KOPT-K1 (cell line): ENCODE measurements at regions not wholly inside any gene's neighbourhood (a gene's known extent, or its start where the extent isn't known, plus 50 kb on each side); places are given as distances from the start of the nearest gene placed in this dataset.

ENCODE experiments used
- H3K27ac ChIP-seq: fragments of 200-600 bp; sonication (generic); 2 replicates; pipeline ENCODE4 v1.5.1; 2016; ENCODE audit warnings: antibody characterized with exemption, mild to moderate bottlenecking, low read depth, low read length; ENCODE audit not compliant: poor library complexity, severe bottlenecking
- H3K36me3 ChIP-seq: fragments of 200-600 bp; sonication (generic); 2 replicates; pipeline ENCODE4 v1.5.1; 2017; ENCODE audit warnings: antibody characterized with exemption, mild to moderate bottlenecking, low read length, moderate library complexity; ENCODE audit not compliant: insufficient read depth
- H3K9me3 ChIP-seq: fragments of 200-600 bp; sonication (generic); 2 replicates; pipeline ENCODE4 v1.5.1; 2017; ENCODE audit warnings: antibody characterized with exemption, low read length, mild to moderate bottlenecking; ENCODE audit not compliant: insufficient read depth, poor library complexity, severe bottlenecking

DNA sequence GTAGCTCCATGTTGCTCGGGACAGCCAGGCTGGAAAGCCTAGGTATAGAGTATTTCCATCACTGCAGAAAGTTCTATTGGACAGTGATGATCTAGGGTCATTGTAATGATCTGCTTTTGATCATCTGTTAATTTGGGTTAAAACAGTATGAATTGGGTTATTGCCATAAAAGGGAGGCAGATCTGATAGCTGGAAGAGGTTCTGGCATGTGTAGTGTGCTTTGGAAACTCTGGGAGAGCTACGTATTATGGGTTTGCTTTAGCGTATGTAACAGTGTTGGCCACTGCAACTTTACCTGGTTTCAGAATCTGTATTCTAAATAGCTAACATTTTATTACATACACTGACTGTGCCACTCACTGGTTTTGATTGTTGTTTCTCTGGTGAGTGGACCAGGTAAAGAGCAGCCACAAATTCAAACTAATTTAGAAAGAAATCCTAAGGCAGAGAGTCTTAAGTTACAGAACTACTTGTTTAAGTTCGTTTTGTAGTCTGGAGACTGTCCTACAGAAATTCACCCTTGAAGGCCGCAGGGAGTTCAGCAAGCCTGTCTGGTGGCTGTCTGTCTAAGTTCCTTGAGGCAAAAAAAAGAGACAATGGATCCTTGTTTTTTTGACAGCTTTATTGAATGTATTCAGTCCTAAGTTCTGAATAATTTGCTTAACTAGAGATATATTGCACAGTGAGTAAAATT, 300.3 kb downstream of the PRL start:
- Histone ChIP-seq H3K27ac (peak overlapping the region; percentile 91), H3K9me3 (no peaks in the 10 kb centered on the region), H3K36me3 (peaks cover 38% of the 10 kb centered on the region)

DNA sequence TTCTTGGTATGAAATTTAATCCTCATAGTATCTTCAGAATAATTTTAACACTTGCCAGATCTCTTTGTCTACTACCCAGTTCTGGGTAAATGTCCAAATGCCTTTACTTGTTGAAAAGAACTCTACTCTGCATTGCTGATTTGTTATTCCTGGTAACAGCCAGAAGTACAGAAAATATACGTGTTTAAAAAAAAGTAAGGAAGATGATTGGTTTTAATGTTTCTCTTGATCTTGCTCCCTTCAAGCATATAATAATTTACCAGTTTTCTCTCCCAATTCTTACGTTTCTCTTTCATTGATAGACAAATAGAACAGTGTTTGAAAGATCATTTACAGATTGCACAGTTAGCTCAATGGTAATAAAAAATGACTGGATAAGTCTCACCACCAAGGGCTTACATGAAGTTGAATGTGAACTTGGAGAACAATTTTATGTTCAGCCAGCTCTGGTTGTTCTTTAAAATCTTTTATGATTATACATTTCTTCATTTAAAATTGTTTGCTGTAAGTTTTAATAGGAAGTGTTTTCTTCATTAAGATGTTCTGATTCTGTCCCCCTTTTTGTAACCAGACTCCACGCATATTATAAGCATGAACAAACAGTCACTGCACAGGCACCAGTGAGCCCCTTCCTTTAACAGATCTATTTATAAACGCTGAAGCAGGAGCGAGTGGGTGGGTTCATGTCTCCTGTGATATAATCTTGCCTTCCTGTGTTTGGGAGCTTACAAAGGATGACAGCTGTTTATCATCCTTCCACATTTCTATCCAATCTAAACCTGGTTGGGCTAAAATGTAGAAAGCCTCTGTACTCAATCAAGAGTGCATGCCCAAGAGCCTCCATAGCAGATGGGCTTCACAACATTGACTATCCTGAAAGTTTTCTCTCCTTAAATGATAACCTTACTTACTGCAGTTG, 299.5 kb downstream of the PRL start:
- Histone ChIP-seq H3K27ac (peak overlapping the region; percentile 91), H3K36me3 (peaks cover 35% of the 10 kb centered on the region), H3K9me3 (no peaks in the 10 kb centered on the region)

DNA sequence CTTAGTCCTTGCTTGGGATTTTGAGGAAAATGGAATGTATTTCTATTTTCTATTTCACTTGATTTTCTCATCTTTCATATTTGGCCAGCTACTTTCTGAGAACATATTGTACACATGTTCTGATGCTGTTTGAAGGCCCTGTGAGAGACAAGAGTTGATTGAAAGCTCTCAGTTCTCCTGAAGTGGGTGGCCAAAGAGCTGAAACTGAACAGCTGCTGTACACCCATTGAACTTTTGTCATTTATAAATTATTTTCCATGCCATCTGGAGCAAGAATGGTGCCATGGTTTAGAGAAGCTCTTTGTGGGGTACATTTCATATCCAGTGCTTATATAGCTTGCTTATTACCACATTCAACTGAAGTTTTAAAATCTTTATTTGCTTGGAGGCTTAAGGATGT, 298.3 kb downstream of the PRL start:
- Histone ChIP-seq H3K36me3 (peaks cover 34% of the 10 kb centered on the region), H3K9me3 (no peaks in the 10 kb centered on the region), H3K27ac (peak overlapping the region; percentile 91)

DNA sequence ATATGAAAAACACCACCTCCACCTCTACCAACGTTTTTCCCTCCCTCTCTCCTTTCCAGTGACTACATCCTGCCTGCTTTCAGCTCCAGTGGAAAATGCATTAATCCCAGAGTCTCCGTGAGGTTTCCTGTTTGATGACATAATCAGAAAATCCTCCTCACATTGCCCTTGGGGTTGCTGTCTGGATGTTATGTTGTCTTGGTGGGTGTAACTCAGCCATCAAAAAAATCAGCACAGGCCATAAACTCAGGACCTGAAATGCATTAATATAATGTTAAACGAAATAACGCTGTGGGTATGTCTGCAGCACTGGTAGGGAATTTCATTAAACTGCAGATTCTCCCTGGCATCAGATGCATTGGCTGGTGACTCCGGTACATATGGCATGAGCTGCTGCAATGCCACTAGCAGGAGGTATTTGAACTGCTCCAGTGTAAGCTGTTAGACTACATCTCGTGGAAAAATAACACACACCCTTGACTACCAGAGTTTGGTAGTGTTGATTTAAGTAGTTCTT, 297.8 kb downstream of the PRL start:
- Histone ChIP-seq H3K27ac (peak overlapping the region; percentile 91), H3K36me3 (peaks cover 31% of the 10 kb centered on the region), H3K9me3 (no peaks in the 10 kb centered on the region)

DNA sequence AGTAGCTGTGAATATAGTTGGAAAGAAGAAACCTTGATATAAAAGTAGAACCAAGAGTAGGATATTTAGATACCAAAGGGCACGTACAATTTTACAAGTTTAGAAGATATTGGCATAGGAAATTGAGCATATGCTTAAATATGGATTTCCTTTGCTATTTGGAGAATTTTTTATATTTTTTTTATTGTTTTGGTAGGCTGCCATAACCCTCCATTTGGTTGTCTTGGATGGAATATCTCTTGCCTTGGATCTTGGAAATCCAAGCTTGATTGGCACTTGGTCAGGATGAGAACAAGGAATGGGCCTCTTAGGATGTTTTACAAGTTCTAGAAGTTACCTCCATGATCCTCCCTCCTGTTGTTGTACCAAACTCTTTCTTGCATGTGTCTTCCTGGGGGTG, 297.1 kb downstream of the PRL start:
- peak overlapping the region; percentile 91 for H3K27ac ChIP-seq
- H3K36me3 ChIP-seq: peaks cover 31% of the 10 kb centered on the region
- no peaks in the 10 kb centered on the region for H3K9me3 ChIP-seq

DNA sequence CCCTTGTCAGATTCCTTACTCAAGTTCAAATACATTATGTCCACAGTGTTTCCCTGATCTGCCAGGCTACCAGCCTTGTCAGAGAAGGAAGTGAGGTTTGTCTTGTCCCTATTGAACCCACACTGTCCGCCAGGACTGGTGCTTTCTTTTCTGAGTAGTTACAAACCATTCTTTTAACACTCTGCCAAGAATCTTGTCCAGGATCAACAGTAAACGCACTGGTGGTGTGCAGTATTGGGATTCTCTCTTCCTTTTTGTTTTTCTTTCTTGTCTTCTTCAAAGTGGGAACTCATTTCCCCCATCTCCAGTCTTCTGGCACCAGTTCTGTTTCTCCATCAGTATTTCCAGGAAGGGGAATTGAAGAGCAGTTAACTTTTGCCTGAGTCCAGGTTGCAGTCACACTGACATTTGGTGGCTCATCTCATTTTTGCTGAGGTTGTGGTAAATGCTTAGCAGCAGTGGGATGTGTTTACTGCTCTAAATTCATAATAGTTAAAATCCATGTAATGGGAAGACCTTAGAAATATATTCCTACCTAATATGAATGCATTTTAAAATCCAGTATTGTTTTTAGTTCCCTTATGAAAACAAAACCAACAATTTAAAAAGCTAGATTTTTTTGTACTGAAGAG, 295.3 kb downstream of the PRL start:
- H3K27ac ChIP-seq: peak overlapping the region; percentile 91
- H3K9me3 ChIP-seq: no peaks in the 10 kb centered on the region
- peaks cover 40% of the 10 kb centered on the region for H3K36me3 ChIP-seq

DNA sequence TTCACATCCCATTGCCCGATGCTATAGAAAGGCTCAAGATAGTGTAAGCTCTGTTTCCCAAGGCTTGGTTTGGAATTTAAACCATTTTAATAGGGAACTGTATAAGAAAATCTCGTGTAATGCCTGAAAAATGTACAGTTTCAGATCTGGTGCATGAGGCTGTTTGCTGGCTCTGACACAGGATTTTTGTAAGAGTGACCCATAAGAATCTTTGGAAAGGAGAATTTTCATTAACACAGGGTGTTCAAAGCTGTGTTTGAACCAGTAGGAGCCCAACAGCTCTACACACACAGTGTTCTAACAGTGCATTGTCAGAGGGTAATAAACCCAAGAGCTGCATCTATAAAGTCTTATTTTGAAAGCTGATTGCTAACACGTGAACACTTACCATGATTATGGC, 293.5 kb downstream of the PRL start:
- Histone ChIP-seq H3K27ac (peak overlapping the region; percentile 39), H3K36me3 (peaks cover 46% of the 10 kb centered on the region), H3K9me3 (no peaks in the 10 kb centered on the region)

DNA sequence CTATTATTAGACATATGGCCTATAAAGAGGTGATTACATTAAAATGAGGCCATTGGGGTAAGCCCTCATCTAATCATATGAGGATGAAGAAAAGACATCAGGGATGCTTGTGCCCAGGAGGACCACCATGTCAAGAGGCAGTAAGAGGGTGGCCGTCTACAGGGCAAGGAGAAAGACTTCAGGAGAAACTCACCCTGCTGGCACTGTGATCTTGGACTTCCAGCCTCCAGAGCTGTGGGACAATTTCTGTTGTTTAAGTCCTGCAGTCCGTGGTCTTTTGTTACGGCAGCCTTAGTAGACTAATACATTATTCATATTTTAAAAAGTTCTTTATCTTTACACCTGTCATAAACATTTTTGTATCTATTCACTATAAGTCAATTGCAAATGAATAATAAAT, 290.0 kb downstream of the PRL start:
- H3K27ac ChIP-seq: no peak overlapping the region
- H3K36me3 ChIP-seq: peaks cover 44% of the 10 kb centered on the region
- no peaks in the 10 kb centered on the region for H3K9me3 ChIP-seq

DNA sequence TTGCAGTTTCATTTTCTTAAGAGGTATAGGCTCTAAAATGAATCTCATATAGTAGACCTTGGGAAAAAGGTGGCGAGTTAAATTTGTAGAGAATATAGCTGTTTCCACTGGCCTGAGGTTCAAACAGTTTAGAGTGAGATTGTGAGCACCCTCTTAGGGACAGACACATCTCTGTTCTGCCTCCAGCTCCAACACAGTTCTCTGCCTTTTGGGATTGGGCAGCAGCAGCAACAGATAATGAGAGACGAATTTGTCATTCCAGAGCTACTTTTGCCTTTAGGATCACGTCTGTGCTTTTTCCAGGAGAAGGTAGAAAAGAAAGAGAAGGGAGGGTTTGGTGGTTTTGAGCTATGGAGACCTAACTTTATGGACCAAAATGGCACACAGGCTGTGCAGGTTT, 289.4 kb downstream of the PRL start:
- H3K36me3 ChIP-seq: peaks cover 49% of the 10 kb centered on the region
- H3K9me3 ChIP-seq: no peaks in the 10 kb centered on the region
- H3K27ac ChIP-seq: peak overlapping the region; percentile 15

DNA sequence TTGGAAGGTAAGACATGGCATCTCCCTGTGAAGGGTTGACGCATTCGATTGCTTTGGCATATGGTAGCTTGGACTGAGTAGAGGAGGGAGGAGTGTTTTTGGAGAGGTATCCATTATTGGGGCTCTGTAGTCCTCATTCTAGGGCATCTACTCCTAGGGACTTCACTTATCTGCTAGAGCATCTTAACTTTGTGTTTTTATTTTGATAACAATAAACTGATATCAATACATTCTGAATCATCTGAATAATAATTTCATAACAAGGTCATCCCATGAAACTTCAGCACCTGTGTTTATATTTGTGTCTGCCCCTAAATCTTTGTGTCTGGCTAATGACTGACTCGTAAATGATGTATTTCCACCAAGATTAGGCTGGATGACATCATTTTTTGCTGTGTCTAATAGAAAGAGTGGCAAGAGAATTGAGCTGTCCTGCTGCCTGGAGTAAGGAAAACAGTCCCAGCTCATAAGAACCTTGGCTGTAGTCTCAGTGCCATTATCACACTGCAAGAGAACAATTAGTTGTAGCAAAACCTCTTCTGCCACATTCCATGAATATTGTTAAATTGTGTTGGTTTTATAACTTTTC, 288.5 kb downstream of the PRL start:
- H3K36me3 ChIP-seq: peaks cover 45% of the 10 kb centered on the region
- H3K27ac ChIP-seq: no peak overlapping the region
- H3K9me3 ChIP-seq: no peaks in the 10 kb centered on the region

DNA sequence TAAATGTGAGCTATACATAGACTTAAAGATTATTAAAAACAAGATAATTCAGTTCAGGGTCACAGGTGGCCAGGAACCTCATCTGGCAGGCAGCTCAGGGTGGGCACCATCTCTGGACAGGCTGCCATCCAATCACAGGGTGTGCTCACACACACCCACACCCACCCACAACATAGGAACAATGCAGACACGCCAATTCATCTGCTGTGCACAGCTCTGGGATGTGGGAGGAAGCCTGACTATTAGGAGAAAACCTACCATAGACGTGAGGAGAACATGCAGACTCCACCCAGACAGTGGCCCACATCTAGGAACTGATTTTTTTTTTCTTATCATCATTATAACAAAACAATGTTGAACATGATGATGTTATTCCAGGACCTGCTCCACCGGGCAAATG, 286.7 kb downstream of the PRL start:
- Histone ChIP-seq H3K36me3 (peaks cover 58% of the 10 kb centered on the region), H3K27ac (peak overlapping the region; percentile 12), H3K9me3 (no peaks in the 10 kb centered on the region)

DNA sequence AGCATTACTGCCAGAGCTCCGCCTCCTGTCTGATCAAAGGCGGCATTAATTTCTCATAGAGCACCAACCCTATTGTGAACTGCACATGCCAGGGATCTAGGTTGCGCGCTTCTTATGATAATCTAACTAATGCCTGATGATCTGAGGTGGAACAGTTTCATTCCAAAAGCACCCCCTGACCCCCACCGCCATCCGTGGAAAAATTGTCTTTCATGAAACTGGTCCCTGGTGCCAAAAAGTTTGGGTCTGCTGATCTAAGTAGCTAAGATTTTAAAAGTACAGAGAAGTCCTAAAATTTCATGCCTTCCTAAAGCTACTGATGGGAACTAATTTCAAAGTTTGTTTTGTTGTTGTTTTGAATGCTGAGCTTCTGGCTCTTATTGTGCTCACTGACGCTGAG, 281.6 kb downstream of the PRL start:
- Histone ChIP-seq H3K9me3 (no peaks in the 10 kb centered on the region), H3K36me3 (peaks cover 67% of the 10 kb centered on the region), H3K27ac (no peak overlapping the region)

DNA sequence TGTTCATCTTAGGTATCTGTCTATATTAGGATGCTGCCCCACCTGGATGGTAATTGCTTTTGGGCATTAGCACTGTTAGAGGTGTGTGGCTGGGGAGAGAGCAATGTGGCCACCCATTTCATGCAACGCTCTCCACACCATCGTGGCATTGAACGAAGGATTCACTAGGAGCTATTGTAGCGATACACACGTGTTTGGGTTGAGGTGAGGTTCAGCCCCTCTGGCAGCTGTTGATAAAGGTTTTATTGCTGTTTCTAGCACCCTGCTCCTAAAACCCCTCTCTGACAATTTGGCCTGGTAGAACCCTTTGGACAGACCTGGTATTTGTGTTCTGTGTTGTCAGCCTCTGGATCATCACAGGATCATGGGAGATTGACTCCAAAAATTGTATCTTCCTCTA, 280.9 kb downstream of the PRL start:
- Histone ChIP-seq H3K27ac (peak overlapping the region; percentile 30), H3K9me3 (no peaks in the 10 kb centered on the region), H3K36me3 (peaks cover 66% of the 10 kb centered on the region)

DNA sequence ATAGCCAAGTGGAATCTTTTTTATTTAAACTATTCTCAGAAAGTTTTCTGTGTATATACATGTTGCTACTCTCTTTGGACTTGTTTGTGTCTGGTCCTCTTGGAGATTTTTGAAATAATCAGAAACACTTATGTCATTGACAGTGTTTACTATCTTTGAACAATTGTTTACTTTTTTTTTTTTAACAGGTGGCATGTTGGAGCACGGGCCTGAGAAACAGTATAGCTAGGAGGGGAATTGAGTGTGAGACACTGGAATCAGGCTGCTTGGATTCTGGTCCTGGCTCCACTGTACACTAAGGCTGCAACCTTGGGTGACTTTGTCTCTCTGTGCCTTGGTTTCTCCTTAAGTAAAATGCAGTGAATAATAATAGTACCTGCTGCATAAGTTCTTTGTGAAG, 279.6 kb downstream of the PRL start:
- Histone ChIP-seq H3K9me3 (peaks cover 8% of the 10 kb centered on the region), H3K27ac (peak overlapping the region; percentile 100), H3K36me3 (peaks cover 66% of the 10 kb centered on the region)

DNA sequence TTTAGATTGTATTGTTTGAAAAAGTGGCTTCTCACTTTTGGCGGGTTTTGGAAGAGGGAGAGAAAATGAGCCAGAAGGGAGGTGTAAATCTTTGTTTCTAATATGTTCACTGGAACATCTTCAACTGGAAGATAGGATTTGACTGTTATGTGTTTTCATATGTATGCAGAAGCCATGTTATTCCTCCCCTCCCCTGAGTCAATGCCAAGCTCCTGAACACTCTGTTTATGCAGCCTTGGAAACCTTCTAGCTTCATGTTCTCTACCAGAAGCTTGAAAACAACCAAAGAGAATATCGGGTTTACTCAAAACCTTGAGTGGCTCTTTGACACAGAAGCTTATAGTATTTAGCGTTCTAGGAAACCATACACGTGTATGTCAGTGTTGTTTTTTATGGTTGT, 279.1 kb downstream of the PRL start:
- Histone ChIP-seq H3K36me3 (peaks cover 67% of the 10 kb centered on the region), H3K27ac (peak overlapping the region; percentile 100), H3K9me3 (peaks cover 9% of the 10 kb centered on the region)
